GM12865 (cell line): ENCODE measurements at regions not wholly inside any gene's neighbourhood (a gene's known extent, or its start where the extent isn't known, plus 50 kb on each side); places are given as distances from the start of the nearest gene placed in this dataset.

Source experiments
- DNase-seq: peaks from one replicate; pipeline ENCODE4 v3.0.0; 2010; ENCODE audit warnings: low read depth
- H3K4me3 ChIP-seq: 2 replicates; pipeline ENCODE4 v1.5.1; 2011; ENCODE audit warnings: mild to moderate bottlenecking, low read depth, low read length, control low read depth
- CTCF ChIP-seq: IDR thresholded peaks from 2 replicates; pipeline ENCODE4 v1.5.1; 2011; ENCODE audit warnings: low read length, control low read depth, low read depth, inconsistent platforms; ENCODE audit not compliant: insufficient read depth; ENCODE audit errors: missing control alignments

- H3K4me3 ChIP-seq: no peak overlapping the region
- TF ChIP-seq CTCF: no peak
- no peak for DNase-seq
Measured at GRCh38 chr2:175310813-175311504, 129.4 kb upstream of the ATP5MC3 start.

DNA sequence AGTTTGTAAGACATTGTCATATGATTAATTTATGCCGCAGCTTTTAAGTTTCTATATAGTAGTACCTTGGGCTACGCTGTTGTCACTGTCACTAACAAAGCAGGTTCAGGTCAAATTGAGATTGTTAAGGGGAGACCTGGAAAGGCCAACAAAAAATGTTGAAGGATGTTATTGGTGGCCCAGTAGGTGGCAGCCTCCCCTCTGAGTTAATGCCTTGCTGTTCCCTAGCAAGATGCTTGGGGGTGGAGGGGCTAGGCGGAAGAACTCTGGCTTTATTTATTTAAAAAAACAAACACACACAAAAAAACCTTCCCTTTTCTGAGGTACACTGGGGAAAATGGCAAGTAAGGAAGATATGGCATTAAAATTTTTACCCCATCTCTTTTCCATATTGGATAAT, 128.3 kb upstream of the ATP5MC3 start:
- peak; percentile 54 for TF ChIP-seq CTCF
- no peak overlapping the region for H3K4me3 ChIP-seq
- DNase-seq: peak; percentile 49

DNA sequence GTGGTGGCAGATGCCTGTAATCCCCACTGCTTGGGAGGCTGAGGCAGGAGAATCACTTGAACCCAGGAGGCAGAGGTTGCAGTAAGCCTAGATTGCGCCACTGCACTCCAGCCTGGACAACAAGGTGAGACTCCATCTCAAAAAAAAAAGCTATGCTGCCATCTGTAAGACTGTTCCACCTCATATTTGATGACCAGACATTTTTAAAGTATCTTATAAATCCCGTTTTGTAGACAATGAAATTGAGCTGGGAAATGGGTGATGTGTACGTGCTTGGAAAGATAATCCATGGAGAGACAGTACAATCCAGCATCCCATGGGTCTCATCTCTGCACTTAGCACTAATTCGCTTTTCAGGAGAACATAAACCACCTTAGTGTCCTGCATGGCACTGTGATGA, 126.5 kb upstream of the ATP5MC3 start:
- no peak for TF ChIP-seq CTCF
- no peak overlapping the region for H3K4me3 ChIP-seq

DNA sequence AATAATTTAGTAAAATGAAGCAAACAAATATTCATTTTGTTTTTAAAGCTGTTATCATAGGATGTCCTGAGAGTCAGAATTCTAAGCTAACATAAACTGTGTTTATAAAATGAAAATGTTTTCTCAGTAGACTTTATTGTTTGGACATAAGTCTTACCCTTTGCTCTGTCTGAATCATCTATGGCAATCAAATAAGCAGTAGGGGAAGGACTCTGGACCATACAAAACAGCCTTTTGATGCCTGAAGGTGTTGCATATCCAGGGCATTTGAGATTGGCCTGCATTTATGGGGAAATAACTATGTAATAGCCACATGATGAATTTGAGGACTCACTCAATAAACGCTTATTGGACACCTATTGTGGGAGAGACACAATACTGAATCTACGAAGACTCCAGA, 123.0 kb upstream of the ATP5MC3 start:
- no peak overlapping the region for H3K4me3 ChIP-seq
- no peak for DNase-seq
- no peak for TF ChIP-seq CTCF

More for the DNA sequence above, 126.5 kb upstream of the ATP5MC3 start:
- DNase-seq: no peak

- H3K4me3 ChIP-seq: no peak overlapping the region
- DNase-seq: no peak
Measured at GRCh38 chr2:175293776-175294175, 112.3 kb upstream of the ATP5MC3 start.

GRCh38 chr2:175293195-175293594, 111.7 kb upstream of the ATP5MC3 start:
- TF ChIP-seq CTCF: no peak
- H3K4me3 ChIP-seq: no peak overlapping the region
- DNase-seq: no peak

More at GRCh38 chr2:175293776-175294175, 112.3 kb upstream of the ATP5MC3 start:
- TF ChIP-seq CTCF: no peak

- no peak for DNase-seq
- no peak overlapping the region for H3K4me3 ChIP-seq
- no peak for TF ChIP-seq CTCF
Measured at GRCh38 chr2:175282886-175283285, 101.4 kb upstream of the ATP5MC3 start.
